OCI-LY1 (cell line): ENCODE measurements at regions not wholly inside any gene's neighbourhood (a gene's known extent, or its start where the extent isn't known, plus 50 kb on each side); places are given as distances from the start of the nearest gene placed in this dataset.

Experiments used
- CTCF ChIP-seq: fragments of 200-600 bp; sonication (generic), shearing (Covaris generic); IDR thresholded peaks from 2 replicates; pipeline ENCODE4 v1.5.1; 2017; ENCODE audit warnings: mild to moderate bottlenecking, antibody characterized with exemption, low read length, moderate library complexity, mixed read lengths
- EZH2 ChIP-seq: fragments of 200-600 bp; sonication (generic), shearing (Covaris generic); IDR thresholded peaks from 2 replicates; pipeline ENCODE4 v1.8.0; 2017; ENCODE audit warnings: borderline replicate concordance, mixed run types, mild to moderate bottlenecking, antibody characterized with exemption, low read length, moderate library complexity, mixed read lengths

DNA sequence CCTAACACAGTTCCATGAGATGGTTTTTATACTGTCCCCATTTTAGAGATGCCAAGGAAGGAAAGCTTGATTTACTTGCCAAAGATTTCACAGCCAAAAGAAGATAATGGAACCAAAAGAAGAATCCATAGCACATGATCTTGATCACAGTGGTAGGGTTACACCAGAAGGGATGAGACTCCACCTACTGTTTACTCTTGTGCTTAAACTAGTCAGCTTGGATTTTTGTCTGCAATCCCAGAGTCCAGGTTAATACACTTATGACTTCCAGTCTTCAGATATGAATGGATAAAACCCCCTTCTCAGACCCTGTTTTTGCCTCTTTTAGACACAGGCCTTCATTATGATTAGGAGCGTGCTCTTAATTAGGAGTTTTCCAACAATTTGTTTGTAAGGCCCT, 454.2 kb downstream of the AEBP2 start:
- TF ChIP-seq EZH2 (no peak), CTCF (peak; percentile 29; the same call in 1 of the 2 replicates)
